CD4-positive, alpha-beta T cell treated with Interferon alpha-2 for 1 hour (primary cell): ENCODE measurements at regions not wholly inside any gene's neighbourhood (a gene's known extent, or its start where the extent isn't known, plus 50 kb on each side); places are given as distances from the start of the nearest gene placed in this dataset.
"Not testable (repeated sequence)": the region's sequence is repeated elsewhere in the genome, so short reads cannot be mapped to it uniquely, and the experiment has no call there.

ENCODE experiments used
- DNase-seq, 2 donors: peaks; one replicate each; pipeline ENCODE4 v3.0.0-alpha.2; 2020 to 2022

DNA sequence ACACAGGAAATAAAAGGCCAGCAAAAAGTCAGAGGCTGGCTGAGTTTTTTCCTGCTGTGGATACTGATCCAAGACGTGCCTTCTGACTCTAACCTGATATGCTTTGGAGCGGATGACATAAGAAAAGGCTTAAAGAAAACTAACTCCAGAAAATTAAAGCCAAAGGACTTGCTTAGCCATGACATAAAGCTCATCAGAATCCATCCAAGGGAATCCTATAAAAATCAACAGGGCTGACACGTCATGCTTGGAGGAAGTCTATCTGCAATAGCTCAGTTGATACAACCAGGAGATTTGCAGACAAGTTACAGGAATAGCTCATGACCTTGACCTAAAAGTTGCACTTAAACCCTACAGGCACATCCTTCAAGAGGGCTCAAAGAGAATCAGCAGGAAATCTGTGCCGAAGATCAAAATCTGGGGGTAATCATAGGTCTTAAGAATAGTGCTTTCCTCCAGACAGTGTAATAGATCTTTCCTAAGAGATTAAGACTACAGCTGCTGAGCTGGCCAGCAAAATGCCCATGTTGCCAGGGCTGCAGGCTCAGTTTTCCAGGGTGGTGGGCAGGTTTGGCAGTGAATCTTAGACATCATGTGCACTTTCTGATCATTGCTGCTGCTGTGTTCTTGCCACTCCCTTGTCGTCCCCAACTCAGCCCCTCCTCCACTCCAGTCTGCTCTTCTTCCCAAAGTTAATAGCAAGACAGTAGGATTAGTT, 111.5 kb upstream of the SVIL start:
- no peak for DNase-seq

DNA sequence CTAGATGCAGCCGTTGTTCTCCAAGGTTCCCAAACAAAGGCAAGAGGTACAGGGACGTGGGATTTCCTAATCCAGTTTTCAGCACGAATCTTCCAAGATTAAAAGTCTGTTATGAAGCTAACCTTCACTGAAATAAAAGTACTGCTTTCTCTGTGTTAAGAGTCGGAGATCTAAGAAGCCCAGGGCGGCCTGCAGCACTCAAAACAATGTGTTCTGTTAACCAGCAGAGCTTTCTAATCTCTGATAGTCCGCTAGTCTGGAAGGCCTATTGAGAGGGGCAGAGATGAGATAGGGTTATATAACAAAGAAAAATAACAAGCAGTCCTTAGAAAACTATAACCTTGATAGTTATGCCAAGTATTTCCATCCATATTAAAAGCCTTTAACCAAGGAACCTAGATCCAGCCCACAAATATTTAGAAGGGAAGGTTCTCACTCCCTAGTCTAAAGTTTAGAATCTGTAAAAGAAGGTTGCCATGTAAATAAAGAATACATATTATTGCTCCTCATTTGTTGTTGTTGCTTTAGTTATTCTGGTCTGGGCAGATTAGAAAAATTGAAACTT, 106.3 kb upstream of the SVIL start:
- no peak for DNase-seq

DNA sequence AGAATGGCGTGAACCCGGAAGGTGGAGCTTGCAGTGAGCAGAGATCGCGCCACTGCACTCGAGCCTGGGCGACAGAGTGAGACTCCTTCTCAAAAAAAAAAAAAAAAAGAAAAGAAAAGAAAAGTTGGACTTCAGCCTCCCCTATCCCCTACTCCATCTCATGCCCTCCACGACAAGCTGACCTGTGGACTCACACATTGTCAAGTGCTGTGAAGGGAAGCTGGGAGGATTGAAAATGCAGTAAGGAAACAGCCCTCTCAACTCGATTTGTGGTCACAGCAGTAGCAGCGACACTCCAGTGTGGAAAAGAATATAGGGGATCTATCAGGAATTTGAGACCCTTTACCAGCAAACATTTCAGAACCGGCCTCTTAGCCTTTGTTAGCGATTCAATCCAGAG, 103.6 kb upstream of the SVIL start:
- DNase-seq, result no peak

DNA sequence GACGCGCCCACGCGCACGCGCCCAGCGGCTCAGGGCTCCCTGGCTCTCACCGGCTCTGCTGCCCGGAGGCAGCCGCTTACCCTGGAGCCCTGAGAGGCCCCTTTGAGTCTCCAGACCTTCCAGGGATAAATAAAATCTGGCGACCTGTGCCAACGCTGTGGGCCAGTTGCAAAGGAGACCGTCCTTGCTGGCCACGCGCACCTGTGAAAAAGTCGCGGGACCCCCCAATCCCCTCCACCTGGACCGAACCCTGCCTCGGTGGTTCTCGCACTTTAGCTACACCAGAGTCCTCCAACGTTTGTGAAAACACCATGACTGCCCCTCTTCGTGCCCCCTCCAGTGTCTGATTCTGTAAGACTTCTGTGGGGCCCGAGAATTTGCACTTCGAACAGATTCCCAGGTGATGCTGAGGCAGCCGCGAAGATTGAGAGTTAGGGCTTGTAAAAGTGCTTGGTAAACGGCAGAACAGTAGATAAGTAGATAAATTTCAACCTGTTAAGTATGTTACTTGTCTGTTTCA, 102.4 kb upstream of the SVIL start:
- peak in 1 of 2 donors; percentile 14 for DNase-seq

DNA sequence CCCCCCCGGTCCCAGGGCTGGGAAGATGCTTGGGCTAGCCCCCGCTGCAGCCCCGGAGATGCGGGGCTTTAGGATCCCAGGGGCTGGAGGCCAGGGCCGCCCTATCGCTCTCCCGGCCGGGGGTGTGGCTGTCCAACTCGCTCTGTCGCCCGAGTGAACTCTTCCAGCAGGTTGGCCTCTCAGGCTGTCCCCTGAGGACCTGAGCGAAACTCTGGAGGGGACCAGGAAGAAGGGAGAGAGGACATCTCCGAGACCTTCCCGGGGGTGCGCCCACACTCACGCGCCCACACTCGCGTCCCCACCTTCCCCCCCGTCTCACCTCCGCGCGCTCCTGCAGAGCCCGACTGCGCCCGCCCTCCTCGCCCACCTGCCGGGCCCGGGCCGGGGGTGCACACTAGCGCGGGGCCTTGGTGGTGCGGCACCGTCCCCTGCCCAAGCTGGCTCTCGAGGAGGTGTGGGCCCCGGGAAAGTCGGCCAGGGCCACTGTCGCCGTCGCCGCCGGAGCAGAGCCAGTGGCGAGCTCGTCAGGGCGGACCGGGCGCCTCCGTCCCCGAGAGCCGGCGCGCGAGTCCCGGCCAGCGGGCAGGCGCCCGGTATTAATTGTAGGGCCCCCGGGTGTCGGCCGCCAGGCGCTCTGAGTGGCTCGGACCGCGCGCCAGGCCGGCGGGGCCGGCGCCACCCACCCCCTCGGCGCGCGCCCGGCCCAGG, 101.7 kb upstream of the SVIL start:
- DNase-seq, result peak; percentile 6 to 23

DNA sequence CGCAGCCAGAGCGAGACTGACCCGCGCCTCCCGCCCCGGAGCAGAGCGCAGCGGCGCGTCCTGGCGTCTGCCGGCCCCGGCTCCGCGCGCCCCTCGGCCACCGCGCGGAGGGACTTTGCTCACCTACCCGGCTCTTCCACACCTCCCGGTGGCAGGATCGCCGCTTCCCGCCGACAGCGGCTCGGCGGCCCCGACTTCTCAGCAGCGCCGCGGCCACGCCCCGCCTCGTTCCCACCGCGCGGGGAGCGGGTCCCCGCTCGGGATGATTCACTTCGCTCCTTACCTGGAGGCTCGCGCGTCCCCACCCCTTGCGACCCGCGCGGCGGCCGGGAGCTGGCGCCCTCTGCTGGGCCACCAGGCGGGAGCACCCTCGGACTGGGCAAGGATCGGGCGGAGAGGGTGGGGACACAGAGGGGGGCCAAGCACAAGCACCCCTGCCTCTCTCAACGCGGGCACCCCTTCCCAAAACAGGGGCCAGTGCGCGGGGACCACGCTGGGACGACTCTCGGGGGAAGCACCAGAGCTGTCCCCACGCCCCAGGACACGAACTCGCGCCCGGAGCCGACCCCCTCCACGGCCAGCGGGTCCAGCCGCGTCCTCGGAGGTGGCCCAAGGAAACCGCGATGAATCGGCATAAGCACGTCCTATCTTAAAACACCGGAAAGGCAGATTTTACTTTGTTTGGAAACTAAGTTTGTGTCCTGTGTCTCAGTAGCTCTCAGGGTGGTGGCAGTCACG, 101.0 kb upstream of the SVIL start:
- peak; percentile 82 to 87 for DNase-seq

DNA sequence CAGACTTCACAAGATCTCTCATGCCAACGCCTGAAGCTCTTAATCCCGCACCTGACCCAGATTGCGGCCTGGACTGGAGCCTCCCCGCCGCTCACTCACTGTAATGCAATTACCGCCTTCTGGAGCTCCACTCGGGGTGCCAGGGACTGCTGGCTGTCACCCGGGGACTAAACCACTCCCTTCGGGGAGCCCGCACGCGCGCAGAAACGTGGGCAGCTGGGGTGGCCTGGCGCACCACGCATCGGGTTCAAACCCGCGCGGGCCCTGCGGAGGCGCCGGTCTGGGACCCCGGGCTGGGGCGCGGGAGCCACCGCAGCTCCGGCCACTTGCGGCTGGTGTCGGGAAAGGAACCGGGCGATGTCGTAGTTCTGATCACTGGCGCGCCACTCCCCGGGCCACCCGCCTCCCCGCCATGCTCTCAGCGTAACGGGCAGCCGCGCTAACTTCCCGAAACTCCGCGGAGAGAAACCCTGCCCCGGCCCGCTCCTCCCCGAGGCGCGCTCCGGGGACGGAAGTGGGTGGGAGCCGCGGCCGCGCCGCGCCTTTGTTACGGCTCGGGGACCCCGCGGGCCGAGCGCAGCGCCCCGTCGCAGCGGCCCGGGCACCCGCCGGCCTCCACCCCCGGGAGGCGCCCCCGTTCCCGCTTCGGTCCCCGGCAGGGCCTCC, 100.3 kb upstream of the SVIL start:
- peak; percentile 63 to 69 for DNase-seq

DNA sequence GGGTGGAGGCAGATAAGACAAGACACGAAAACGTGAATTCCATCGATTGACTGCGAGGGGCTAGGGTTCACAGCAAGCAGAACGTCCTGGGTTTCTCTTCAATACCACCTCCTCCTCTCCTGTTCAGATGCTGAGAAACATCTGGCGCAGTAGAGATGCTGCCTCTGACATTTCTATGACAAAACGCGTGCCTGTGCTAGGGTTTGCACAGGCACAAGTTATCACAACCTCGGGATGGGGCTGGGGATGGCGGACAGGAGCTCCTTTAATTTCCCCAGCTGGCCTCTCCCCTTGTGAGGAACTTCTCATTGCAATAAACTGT, 99.8 kb upstream of the SVIL start:
- DNase-seq, result no peak

DNA sequence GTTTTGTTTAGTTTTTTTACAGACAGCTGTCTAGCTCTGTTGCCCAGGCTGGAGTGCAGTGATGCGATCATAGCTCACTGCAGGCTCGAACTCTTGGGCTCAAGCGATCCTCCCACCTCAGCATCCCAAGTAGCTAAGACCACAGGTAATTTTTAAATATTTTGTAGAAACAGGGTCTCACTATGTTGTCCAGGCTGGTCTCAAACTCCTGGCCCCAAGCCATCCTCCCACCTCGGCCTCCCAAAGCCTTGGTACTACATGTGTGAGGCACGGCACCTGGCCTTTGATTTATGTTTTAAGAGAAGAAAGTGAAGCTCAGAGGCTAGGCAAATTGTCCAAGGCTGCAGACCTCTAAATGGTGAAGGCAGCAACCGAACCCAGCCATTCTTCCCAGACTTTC, 98.6 kb upstream of the SVIL start:
- DNase-seq, result no peak

DNA sequence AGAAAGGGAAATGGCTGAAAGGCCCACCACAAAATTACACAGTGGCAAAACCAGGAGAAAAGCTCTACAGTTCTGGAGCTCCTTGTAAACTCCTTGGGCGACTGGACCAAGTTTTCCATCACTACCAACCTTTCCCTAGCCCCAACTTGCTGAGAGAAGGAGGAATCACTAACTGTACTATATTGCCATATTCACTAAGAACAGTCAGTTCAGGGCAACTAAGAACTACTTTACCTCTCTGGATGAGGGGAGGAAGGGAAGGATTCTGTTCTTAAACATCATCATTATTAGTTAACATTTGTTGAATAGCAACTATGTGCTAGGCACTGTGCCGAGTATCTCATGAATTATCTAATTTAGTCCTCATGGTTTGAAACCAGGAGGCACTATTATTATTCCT, 98.1 kb upstream of the SVIL start:
- no peak for DNase-seq

DNA sequence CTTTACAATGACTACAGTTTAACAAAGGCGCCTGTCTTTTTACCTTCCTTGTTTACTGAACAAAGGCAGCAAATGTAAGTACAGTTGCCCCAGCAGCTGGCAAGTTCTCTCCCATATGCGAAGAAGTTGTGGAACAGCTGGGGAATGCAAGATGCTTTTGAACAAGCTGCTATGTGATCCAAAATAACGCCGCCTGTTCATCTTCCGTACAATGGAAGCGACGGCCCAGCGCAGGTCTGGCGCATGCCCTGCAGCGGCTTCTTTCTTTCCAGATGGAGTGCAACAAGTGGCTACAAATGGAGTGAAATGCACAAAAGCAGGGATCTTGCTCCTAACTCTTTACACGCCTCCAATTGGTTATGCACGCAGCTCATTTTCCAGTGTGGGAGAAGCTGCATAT, 97.0 kb upstream of the SVIL start:
- DNase-seq, result no peak

DNA sequence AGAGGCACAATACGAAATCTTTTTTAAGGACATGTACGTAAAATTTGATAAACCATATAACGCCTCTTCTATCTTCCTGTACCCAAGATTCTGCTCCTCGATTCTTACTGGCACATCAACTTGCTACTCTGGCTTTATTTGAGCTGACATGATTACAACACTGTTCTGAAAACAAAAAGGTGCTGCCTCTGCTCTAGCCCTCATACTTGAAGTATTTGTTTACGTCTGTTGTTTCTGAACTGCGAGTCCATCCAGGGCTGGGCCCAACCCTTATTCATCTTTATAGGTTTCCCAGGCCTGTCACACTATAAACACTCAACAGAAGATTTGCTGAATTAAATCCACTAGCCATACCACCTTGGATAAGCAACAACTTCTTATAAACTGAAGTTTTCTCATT, 96.2 kb upstream of the SVIL start:
- DNase-seq, result no peak

DNA sequence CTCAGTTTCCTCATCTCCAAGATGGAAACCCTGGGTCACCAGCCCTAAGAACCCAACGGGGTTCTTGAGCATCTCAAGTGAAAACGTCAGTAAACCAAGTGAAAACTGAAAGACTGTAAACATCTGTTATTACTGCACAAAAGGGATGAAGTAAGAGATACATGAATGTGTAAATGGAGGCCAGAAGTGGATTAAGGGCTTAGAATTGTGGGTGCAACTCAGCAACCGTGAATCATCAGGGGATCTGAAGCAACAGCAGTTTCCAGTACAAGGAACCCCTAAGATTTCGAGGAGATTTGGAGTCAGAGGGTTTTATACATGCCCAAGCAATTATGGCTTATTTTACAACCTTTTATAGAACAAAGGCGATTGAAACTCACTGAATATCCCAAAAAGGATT, 95.7 kb upstream of the SVIL start:
- no peak for DNase-seq

DNA sequence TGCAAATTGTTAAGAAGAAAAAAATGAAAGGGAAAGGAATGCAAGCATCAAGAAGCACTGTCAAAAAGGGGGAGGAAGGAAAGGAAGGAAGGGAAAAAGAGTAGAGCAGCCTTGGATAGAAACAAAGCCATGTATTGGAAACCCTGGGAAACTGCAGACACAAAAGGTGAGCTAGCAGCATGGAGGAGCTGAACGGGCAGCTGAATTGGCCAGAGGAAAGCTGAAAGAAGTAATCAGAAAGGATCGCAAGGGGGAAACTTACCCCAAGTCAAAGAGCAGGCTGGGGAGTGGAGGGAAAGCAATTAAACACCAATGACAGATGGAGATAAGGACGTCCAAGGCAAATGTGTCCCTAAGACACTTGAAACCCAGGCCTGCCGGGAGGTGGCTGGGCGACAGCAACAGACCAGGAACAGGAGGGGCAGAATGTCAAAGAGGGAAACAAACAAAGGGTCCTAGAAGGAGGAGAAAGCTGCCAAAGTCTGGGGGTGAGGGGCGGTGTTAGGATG, 93.8 kb upstream of the SVIL start:
- DNase-seq, result no peak

DNA sequence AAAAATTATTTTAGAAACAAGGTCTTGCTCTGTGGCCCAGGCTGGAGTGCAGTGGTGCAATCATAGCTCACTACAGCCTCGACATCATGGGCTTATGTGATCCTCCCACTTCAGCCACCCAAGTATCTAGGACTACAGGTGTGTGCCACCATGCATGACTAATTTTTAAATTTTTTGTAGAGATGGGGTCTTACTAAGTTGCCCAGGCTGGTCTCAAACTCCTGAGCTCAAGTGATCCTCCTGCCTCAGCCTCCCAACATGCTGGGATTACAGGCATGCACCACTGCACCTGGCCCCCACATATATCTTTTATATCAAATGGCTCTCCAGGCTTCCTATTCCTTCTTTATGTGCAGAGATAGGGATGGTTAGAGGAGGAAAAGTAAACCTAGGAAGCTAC, 91.2 kb upstream of the SVIL start:
- DNase-seq, result not testable (repeated sequence)

DNA sequence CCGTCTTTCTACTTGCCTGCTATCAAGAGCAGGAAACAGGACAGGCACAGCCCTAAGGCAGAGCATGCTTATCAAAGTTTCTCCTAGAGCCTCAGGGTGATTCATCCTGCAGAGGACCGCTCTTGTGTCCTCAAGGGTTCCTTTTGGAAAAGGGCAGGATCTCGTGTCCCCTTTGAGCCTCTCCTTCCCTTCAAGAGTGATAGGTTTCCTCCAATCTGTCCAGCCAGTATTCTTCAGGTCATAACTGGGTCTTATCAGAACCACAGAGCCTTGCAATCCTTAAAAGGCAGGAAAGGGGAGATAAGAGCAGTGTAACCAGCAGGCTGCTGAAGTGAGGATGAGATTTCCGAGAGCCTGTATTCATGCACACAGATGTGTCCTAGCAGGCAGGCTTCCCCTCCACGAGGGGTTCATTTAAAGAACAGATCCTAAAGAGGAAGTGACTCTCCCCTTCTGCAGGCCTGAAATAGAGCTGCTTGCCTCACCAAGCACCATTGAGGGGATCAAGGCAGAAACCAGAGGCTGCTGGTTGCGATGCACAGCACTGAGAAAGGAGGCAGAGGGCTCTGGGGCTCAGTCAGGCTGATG, 90.5 kb upstream of the SVIL start:
- peak in 1 of 2 donors; percentile 8 for DNase-seq

DNA sequence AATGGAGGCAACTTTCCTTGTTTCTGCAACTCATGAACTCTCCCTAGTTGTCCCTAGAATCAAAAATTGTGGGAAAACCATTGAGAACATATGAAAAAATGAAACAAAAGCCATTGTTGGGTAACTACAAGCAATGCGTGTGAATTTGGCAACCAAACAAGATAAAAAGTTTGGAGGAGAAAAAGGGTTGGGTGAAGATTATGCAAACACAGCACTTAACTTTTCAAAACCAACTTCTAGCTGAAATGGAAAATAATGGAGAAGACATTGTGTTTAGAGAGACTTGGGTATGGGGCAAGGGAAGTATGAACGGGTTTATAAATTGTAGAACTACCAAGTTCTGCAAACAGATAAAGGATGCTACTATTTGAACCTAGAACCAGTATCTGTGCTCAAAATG, 89.0 kb upstream of the SVIL start:
- DNase-seq, result no peak

DNA sequence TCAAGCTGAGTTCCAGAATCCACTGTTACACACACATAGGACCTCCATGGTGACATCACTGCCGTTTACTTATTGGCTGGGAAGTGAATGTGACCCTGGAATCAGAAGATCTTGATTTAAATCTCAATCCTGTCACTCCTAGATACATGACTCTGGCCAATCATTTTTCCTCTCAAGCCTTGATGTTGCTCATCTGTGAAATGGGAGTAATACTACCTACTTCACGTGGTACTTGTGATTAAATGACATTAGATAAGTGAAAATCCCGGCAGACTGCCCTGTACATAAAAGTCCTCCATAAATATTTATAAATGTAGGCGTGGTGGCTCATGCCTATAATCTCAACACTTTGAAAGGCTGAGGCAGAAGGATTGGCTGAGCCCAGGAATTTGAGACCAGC, 88.0 kb upstream of the SVIL start:
- DNase-seq, result no peak

DNA sequence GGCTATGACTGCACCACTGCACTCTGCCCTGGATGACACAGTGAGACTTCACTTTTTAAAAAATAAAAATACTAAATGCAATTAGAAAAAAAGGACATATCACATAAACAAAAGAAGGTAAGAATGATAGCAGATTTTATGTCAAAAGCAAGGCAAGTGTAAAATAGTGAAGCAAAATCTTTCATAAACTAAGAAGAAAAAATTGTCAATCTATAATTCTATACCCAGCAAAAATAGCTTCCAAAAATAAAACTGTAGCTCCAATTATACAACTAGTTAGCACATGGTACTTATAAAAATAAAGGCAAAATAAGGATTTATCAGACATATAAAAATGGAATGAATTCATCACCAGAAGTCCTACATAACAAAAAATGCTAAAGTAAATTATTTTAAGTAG, 85.4 kb upstream of the SVIL start:
- DNase-seq, result no peak

DNA sequence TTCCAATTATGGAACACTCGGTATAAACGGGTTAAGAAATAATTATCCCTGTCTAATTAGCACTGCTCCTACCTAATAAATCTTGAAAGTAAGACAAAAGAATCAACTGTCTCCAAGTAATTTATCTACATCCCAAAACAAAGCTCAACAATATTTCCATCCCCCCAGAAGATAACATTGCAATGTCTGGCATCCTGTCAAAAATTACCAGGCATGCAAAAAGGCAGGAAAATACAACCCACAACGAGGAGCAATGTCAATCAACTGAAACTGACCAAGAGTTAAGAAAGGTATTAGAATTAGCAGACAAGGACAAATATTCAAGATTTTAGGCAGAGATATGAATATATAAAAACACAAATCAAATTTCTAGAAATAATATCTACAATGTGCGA, 84.5 kb upstream of the SVIL start:
- DNase-seq, result no peak

DNA sequence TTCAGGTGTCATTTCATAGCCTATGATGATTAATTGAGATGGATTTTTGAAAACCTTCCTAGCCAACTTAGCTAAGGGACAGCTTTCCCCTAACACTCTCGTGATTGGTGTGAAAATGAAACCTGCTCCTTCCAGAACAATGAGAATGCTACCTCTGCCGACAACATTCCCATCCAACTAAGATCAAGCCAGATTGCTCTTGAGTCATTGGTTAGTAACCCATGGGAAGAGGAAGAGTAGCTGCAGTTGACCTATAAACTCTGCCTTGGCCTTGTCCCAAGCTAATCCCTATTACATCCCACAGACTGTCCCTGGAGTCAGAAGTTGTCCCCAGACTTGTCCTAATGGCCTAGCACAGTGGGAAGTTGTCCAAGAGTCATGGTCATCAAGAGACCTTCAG, 80.5 kb upstream of the SVIL start:
- no peak for DNase-seq

DNA sequence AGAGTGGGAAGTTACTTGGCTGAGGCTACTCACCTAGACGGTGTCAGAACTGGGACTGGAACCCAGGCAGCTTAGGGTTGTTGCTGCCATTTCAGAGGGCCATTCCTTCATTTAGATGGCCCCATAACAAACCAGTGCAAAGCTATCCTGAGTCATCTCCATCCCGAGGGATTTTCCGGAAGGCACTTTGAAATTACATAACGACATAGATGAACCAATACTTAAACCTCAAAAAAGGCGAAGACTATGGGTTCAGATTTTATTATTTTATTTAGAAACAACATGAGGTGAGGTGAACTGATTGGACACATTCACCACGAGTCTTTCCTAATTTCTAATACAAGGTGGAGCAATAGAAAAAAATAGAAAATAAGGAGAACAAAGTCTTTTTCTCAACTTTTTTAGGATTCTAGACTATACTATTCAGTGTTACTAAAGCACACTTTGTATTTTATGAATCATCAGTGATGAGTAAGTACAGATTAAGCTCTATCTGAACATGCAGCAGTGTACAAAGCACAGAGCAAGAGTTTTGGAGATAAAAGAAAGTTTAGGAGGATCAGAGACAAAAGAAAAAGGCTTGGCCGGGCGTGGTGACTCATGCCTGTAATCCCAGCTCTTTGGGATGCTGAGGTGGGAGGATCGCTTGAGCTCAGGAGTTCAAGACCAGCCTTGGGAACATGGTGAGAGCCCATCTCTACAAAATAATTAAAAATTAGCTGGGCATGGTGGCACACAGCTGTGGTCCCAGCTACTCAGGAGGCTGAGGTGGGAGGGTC, 79.5 kb upstream of the SVIL start:
- no peak for DNase-seq
